SK-N-SH (cell line): ENCODE measurements at regions not wholly inside any gene's neighbourhood (a gene's known extent, or its start where the extent isn't known, plus 50 kb on each side); places are given as distances from the start of the nearest gene placed in this dataset.

Experiments
- CTCF ChIA-PET: fragments of 300-600, 350-600 bp; formaldehyde crosslinking; extraction: SDS; loops from one replicate; lab custom pipeline; 2021; lab: Yijun Ruan, JAX
- POLR2A ChIA-PET: fragments of 350-600 bp; sonication (Branson Sonifier 250); formaldehyde crosslinking; extraction: SDS; loops from one replicate; lab custom pipeline; 2020; ENCODE audit warnings: antibody characterized with exemption, inconsistent platforms; lab: Yijun Ruan, JAX
- DNase-seq: peaks from one replicate; pipeline ENCODE4 v3.0.0; 2012
- H2AFZ ChIP-seq: fragments of 200-600 bp; sonication (generic); 2 replicates; pipeline ENCODE4 v1.8.1; 2016; ENCODE audit warnings: antibody characterized with exemption, mild to moderate bottlenecking, low read depth
- H3F3A ChIP-seq: fragments of 200-600 bp; sonication (generic); replicated peaks from 2 replicates; pipeline ENCODE3; 2016; ENCODE audit warnings: antibody characterized with exemption, mild to moderate bottlenecking; ENCODE audit not compliant: insufficient read depth
- H3K27ac ChIP-seq, 2 experiments: fragments of 200-500 bp in 1 of 2; fragments of 200-600 bp in 1 of 2; sonication (Bioruptor generic) in 1 of 2; sonication (generic), shearing (Covaris generic) in 1 of 2; 2 replicates each; pipeline versions ENCODE4 v1.5.1 to v1.6.1; 2014 to 2016; ENCODE audit warnings: low read depth in 2 of 2, inconsistent platforms in 1 of 2, low read length in 1 of 2, mild to moderate bottlenecking in 1 of 2, mixed read lengths in 1 of 2
- H3K27me3 ChIP-seq: fragments of 200-600 bp; sonication (generic), shearing (Covaris generic); 2 replicates; pipeline ENCODE4 v1.6.1; 2016; ENCODE audit warnings: mixed run types; ENCODE audit not compliant: insufficient read depth
- H3K36me3 ChIP-seq, 2 experiments: fragments of 200-500 bp in 1 of 2; fragments of 200-600 bp in 1 of 2; sonication (Bioruptor generic) in 1 of 2; sonication (generic) in 1 of 2; replicated peaks in 1 of 2; 2 replicates each; pipeline versions ENCODE3 to v1.5.1; 2014 to 2016; ENCODE audit warnings: low read length in 1 of 2, mild to moderate bottlenecking in 1 of 2; ENCODE audit not compliant: insufficient read depth in 2 of 2, control insufficient read depth in 1 of 2
- H3K4me1 ChIP-seq, 2 experiments: fragments of 200-500 bp in 1 of 2; fragments of 200-600 bp in 1 of 2; sonication (Bioruptor generic) in 1 of 2; sonication (generic), shearing (Covaris generic) in 1 of 2; 2 replicates each; pipeline versions ENCODE4 v1.5.1 to v1.6.1; 2014 to 2016; ENCODE audit warnings: low read depth in 1 of 2, low read length in 1 of 2, mixed run types in 1 of 2; ENCODE audit not compliant: insufficient read depth in 2 of 2, control insufficient read depth in 1 of 2
- H3K4me2 ChIP-seq: fragments of 200-600 bp; sonication (generic), shearing (Covaris generic); 2 replicates; pipeline ENCODE4 v1.6.1; 2017; ENCODE audit warnings: mixed run types
- H3K4me3 ChIP-seq, 2 experiments: fragments of 200-500 bp in 1 of 2; fragments of 200-600 bp in 1 of 2; sonication (Bioruptor generic) in 1 of 2; sonication (generic), shearing (Covaris generic) in 1 of 2; 2 replicates each; pipeline versions ENCODE4 v1.5.1 to v1.8.1; 2014 to 2016; ENCODE audit warnings: low read depth in 2 of 2, inconsistent platforms in 1 of 2, low read length in 1 of 2, mild to moderate bottlenecking in 1 of 2, mixed read lengths in 1 of 2, moderate library complexity in 1 of 2
- H3K79me2 ChIP-seq: fragments of 200-600 bp; sonication (generic); 2 replicates; pipeline ENCODE4 v1.8.1; 2017; ENCODE audit warnings: mild to moderate bottlenecking; ENCODE audit not compliant: insufficient read depth
- H3K9ac ChIP-seq: fragments of 200-600 bp; sonication (generic); 2 replicates; pipeline ENCODE4 v1.6.1; 2017; ENCODE audit warnings: mixed run types
- H3K9me2 ChIP-seq: fragments of 200-600 bp; sonication (generic); 2 replicates; pipeline ENCODE4 v1.6.1; 2017; ENCODE audit warnings: mixed run types
- H3K9me3 ChIP-seq: fragments of 200-600 bp; sonication (generic); 2 replicates; pipeline ENCODE4 v1.6.1; 2017; ENCODE audit warnings: mixed run types, mild to moderate bottlenecking, moderate library complexity
- H4K20me1 ChIP-seq: fragments of 200-600 bp; sonication (generic); 2 replicates; pipeline ENCODE4 v1.6.1; 2017; ENCODE audit warnings: mild to moderate bottlenecking, mixed run types; ENCODE audit not compliant: insufficient read depth
- ELF1 ChIP-seq: IDR thresholded peaks from 2 replicates; pipeline ENCODE4 v1.4.0; 2012
- EP300 ChIP-seq, 2 experiments: IDR thresholded peaks; 2 replicates each; pipeline versions ENCODE4 v1.4.0 to v1.6.1; 2012; ENCODE audit warnings: borderline replicate concordance in 1 of 2, low read depth in 1 of 2, low read length in 1 of 2
- EZH2phosphoT487 ChIP-seq: fragments of 200-600 bp; sonication (generic); IDR thresholded peaks from 2 replicates; pipeline ENCODE4 v1.6.1; 2017; ENCODE audit warnings: low read depth, mixed run types, mild to moderate bottlenecking, antibody characterized with exemption, moderate library complexity, borderline replicate concordance
- FOXJ3 ChIP-seq: sonication (generic); formaldehyde crosslinking; IDR thresholded peaks from 2 replicates; pipeline ENCODE4 v1.5.1; 2020; ENCODE audit warnings: mild to moderate bottlenecking, missing genetic modification reagents
- GATA2 ChIP-seq: sonication (generic); formaldehyde crosslinking; IDR thresholded peaks from 2 replicates; pipeline ENCODE4 v1.5.0; 2020; ENCODE audit warnings: mild to moderate bottlenecking, missing genetic modification reagents
- JUND ChIP-seq: IDR thresholded peaks from 2 replicates; pipeline ENCODE4 v1.4.0; 2012
- MEF2A ChIP-seq: IDR thresholded peaks from 2 replicates; pipeline ENCODE4 v1.4.0; 2012; ENCODE audit warnings: low read depth, borderline replicate concordance
- MXI1 ChIP-seq: IDR thresholded peaks from 2 replicates; pipeline ENCODE4 v1.6.1; 2012; ENCODE audit warnings: mild to moderate bottlenecking, low read depth, low read length, improper control_type of control experiment
- NFIC ChIP-seq: IDR thresholded peaks from 2 replicates; pipeline ENCODE4 v1.4.0; 2012; ENCODE audit warnings: borderline replicate concordance
- NRF1 ChIP-seq: IDR thresholded peaks from 2 replicates; pipeline ENCODE4 v1.6.1; 2012; ENCODE audit warnings: low read depth, mild to moderate bottlenecking, low read length
- RFX5 ChIP-seq: IDR thresholded peaks from 2 replicates; pipeline ENCODE4 v1.6.1; 2012; ENCODE audit warnings: mild to moderate bottlenecking, improper control_type of control experiment, low read length
- RXRA ChIP-seq: IDR thresholded peaks from 2 replicates; pipeline ENCODE4 v1.4.0; 2012; ENCODE audit warnings: low read depth, mild to moderate bottlenecking, borderline replicate concordance
- SIN3A ChIP-seq: IDR thresholded peaks from 2 replicates; pipeline ENCODE4 v1.6.1; 2012; ENCODE audit warnings: low read depth, mild to moderate bottlenecking, low read length, moderate library complexity, borderline replicate concordance
- SMC3 ChIP-seq: IDR thresholded peaks from 2 replicates; pipeline ENCODE4 v1.6.1; 2012; ENCODE audit warnings: low read depth, low read length, improper control_type of control experiment
- TAF1 ChIP-seq: IDR thresholded peaks from 2 replicates; pipeline ENCODE4 v1.6.1; 2012; ENCODE audit warnings: low read depth, mild to moderate bottlenecking, low read length, moderate library complexity, borderline replicate concordance
- TEAD4 ChIP-seq: IDR thresholded peaks from 2 replicates; pipeline ENCODE4 v1.4.0; 2012; ENCODE audit warnings: mild to moderate bottlenecking, borderline replicate concordance; ENCODE audit not compliant: insufficient read depth
- YY1 ChIP-seq: IDR thresholded peaks from 2 replicates; pipeline ENCODE4 v1.4.0; 2012; ENCODE audit warnings: low read depth, mild to moderate bottlenecking
- WGBS: methylation state at CpG from one replicate; pipeline ENCODE4 v1.1.6; 2017; ENCODE audit warnings: low lambda C conversion rate; 5-methylcytosine and 5-hydroxymethylcytosine counted together
- TF ChIP-seq, protein P1 (sequence below): IDR thresholded peaks from 2 replicates; pipeline ENCODE4 v1.4.0; 2012; ENCODE audit warnings: low read depth
- TF ChIP-seq, protein P2 (sequence below): IDR thresholded peaks from 2 replicates; pipeline ENCODE4 v1.6.1; 2012; ENCODE audit warnings: mild to moderate bottlenecking, low read depth, low read length, moderate library complexity

DNA sequence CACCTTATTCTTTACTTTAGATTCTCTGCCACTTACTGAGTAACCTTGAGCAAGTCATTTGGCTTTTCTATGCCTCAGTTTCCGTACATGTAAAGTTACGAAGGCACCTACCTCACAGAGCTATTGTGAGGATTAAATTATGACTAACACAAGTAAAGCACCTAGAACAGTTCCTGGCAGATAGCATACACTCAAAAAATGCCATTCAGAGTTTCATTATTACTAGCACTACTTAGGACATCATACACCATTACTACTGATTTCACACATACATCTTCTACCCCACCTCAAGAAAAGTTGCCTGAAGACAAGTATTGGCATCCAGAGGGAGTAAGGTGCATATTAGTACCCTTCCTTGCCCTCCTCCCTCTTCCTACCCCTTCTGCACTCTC is 107.8 kb downstream of the OGFRL1 start (continued):
- TF ChIP-seq TAF1 (no peak), RXRA (no peak), YY1 (no peak), MEF2A (no peak), FOXJ3 (CRISPR knock-in tag) (no peak)

DNA sequence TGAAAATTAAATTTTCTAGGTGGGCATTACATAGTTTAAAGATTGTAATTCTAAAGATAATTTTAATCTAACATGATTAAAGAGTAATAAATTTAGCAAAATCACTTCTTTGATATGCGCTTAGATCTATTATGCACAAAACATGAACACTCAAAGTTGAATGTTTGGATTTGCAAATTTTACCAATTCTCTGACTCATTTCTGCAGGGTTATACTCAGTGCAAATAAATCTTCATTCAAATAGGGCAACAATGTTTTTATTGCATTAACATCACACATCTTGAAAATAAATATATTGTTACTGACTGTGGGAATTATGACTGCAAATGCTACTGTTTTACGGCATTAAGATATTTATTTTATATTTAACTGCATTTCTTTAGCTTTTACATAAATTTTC is 110.7 kb downstream of the OGFRL1 start:
- peaks cover 5 to 21% of the 10 kb centered on the region in 2 experiments; a peak in 3 of 4 replicates for H3K4me1 ChIP-seq
- TF ChIP-seq, protein P1, sequence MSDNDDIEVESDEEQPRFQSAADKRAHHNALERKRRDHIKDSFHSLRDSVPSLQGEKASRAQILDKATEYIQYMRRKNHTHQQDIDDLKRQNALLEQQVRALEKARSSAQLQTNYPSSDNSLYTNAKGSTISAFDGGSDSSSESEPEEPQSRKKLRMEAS: no peak
- TF ChIP-seq, protein P2, sequence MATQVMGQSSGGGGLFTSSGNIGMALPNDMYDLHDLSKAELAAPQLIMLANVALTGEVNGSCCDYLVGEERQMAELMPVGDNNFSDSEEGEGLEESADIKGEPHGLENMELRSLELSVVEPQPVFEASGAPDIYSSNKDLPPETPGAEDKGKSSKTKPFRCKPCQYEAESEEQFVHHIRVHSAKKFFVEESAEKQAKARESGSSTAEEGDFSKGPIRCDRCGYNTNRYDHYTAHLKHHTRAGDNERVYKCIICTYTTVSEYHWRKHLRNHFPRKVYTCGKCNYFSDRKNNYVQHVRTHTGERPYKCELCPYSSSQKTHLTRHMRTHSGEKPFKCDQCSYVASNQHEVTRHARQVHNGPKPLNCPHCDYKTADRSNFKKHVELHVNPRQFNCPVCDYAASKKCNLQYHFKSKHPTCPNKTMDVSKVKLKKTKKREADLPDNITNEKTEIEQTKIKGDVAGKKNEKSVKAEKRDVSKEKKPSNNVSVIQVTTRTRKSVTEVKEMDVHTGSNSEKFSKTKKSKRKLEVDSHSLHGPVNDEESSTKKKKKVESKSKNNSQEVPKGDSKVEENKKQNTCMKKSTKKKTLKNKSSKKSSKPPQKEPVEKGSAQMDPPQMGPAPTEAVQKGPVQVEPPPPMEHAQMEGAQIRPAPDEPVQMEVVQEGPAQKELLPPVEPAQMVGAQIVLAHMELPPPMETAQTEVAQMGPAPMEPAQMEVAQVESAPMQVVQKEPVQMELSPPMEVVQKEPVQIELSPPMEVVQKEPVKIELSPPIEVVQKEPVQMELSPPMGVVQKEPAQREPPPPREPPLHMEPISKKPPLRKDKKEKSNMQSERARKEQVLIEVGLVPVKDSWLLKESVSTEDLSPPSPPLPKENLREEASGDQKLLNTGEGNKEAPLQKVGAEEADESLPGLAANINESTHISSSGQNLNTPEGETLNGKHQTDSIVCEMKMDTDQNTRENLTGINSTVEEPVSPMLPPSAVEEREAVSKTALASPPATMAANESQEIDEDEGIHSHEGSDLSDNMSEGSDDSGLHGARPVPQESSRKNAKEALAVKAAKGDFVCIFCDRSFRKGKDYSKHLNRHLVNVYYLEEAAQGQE: no peak
- TF ChIP-seq MXI1: no peak
- no peak overlapping the region for H3K4me3 ChIP-seq
- WGBS: 92% methylated on average over 2 of the region's 2 CpGs
- POLR2A ChIA-PET: no interaction called here
- peaks cover 3 to 10% of the 10 kb centered on the region in 2 experiments for H3K36me3 ChIP-seq
- H3K27ac ChIP-seq: no peak overlapping the region
- CTCF ChIA-PET: interaction anchor here (1.1 to 1.6 kb wide), 3 partner anchors 13 to 209 kb away, joined by 3 to 8 read pairs (median 4); no protein-coding TSS in a partner anchor
- no peaks in the 10 kb centered on the region for H3K9me3 ChIP-seq
- no peaks in the 10 kb centered on the region for H3K9me2 ChIP-seq
- no peak overlapping the region for H2AFZ ChIP-seq
- H3K9ac ChIP-seq: no peak overlapping the region
- H3K4me2 ChIP-seq: no peak overlapping the region
- no peak for DNase-seq
- no peaks in the 10 kb centered on the region for H3K27me3 ChIP-seq
- H3K79me2 ChIP-seq: peaks cover 20% of the 10 kb centered on the region; the same call in 1 of the 2 replicates
- no peaks in the 10 kb centered on the region for H4K20me1 ChIP-seq
- peaks cover 18% of the 10 kb centered on the region for H3F3A ChIP-seq

DNA sequence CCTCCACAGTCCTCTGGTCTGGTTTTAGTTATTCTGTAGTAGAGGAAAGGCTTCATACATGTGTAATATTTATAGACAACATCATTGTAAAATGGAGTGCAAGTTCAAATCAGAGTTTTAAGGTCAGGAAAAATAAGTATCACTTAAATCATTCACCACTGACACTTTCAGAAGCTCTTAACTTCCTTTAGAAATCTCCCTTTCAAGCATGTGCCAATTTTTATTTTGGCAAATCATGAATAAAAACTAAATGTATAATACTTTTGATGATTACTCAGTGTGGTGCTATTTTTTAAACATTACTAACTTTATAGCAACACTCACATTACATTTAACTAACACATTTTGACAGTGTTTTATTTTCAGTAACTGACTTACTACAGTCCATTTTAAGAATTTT is 112.2 kb downstream of the OGFRL1 start:
- Histone ChIP-seq H3K27me3 (no peaks in the 10 kb centered on the region), H3K4me3 (no peak overlapping the region), H4K20me1 (no peaks in the 10 kb centered on the region), H3K9me3 (no peaks in the 10 kb centered on the region), H3F3A (peaks cover 30% of the 10 kb centered on the region), H3K36me3 (peaks cover 3 to 10% of the 10 kb centered on the region in 2 experiments), H3K27ac (peak overlapping the region in 1 of 2 experiments; percentile 34; a peak in 1 of 4 replicates), H3K9ac (peak overlapping the region; percentile 2; the same call in 1 of the 2 replicates), H3K4me2 (no peak overlapping the region), H3K79me2 (peaks cover 14% of the 10 kb centered on the region; the same call in 1 of the 2 replicates), H3K9me2 (no peaks in the 10 kb centered on the region), H2AFZ (no peak overlapping the region), H3K4me1 (peaks cover 5 to 33% of the 10 kb centered on the region in 2 experiments; a peak in 3 of 4 replicates)
- POLR2A ChIA-PET: no interaction called here
- CTCF ChIA-PET: interaction anchor here (0.6 to 1.6 kb wide), 3 partner anchors 16 to 1537 kb away, joined by 3 to 8 read pairs (median 3); no protein-coding TSS in a partner anchor
- DNase-seq: no peak
- no peak for TF ChIP-seq EZH2phosphoT487
- TF ChIP-seq SIN3A: no peak
- TF ChIP-seq EP300 (IDR thresholded peaks at IDR 0.05; ENCODE audit: borderline replicate concordance in 1 of 2, low read depth in 1 of 2, low read length in 1 of 2): no peak
- TF ChIP-seq RFX5: no peak
- TF ChIP-seq, protein P1: no peak
- no peak for TF ChIP-seq SMC3
- TF ChIP-seq GATA2: no peak
- no peak for TF ChIP-seq TEAD4
- no peak for TF ChIP-seq ELF1
- TF ChIP-seq JUND: no peak
- no peak for TF ChIP-seq NRF1
- no peak for TF ChIP-seq NFIC
- no peak for TF ChIP-seq FOXJ3 (CRISPR knock-in tag)
